ENCODE measurements at regions not wholly inside any gene's neighbourhood (a gene's known extent, or its start where the extent isn't known, plus 50 kb on each side); places are given as distances from the start of the nearest gene placed in this dataset.
"Not testable (repeated sequence)": the region's sequence is repeated elsewhere in the genome, so short reads cannot be mapped to it uniquely, and the experiment has no call there.

DNA sequence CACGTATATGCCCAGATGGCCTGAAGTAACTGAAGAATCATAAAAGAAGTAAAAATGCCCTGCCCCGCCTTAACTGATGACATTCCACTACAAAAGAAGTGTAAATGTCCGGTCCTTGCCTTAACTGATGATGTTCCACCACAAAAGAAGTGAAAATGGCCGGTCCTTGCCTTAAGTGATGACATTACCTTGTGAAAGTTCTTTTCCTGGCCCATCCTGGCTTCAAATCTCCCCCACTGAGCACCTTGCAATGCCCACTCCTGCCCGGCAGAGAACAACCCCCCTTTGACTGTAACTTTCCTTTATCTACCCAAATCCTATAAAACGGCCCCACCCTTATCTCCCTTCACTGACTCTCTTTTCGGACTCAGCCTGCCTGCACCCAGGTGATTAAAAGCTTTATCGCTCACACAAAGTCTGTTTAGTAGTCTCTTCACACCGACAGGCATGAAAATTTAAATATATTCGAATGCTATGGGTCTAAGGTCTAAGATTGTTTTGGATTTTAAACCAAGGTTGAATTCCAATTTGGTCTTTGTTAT lies 329.3 kb upstream of the POT1 start:
- H3K4me2 ChIP-seq (ENCODE audit: unreplicated experiment); DNase-seq; H3K4me1 ChIP-seq (ENCODE audit: insufficient read depth); H3K9me3 ChIP-seq (ENCODE audit: low read depth); in situ Hi-C loops (cut with MboI); H3F3A ChIP-seq (ENCODE audit: insufficient read depth); H3K36me3 ChIP-seq (ENCODE audit: low read depth); H3K79me2 ChIP-seq (ENCODE audit: insufficient read depth); H4K20me1 ChIP-seq (ENCODE audit: insufficient read depth); H3K4me3 ChIP-seq; H2AFZ ChIP-seq; H3K9ac ChIP-seq; H3K27me3 ChIP-seq (replicated peaks; ENCODE audit: insufficient read depth); H3K9me2 ChIP-seq (ENCODE audit: insufficient read depth); H3K27ac ChIP-seq: not testable (repeated sequence)
- 11 to 12% methylated on average over 10 of the region's 10 CpGs for WGBS, 2 experiments (ENCODE audit: low coverage in 1 of 2, low lambda C conversion rate in 2 of 2, missing lambda C conversion rate in 2 of 2)

DNA sequence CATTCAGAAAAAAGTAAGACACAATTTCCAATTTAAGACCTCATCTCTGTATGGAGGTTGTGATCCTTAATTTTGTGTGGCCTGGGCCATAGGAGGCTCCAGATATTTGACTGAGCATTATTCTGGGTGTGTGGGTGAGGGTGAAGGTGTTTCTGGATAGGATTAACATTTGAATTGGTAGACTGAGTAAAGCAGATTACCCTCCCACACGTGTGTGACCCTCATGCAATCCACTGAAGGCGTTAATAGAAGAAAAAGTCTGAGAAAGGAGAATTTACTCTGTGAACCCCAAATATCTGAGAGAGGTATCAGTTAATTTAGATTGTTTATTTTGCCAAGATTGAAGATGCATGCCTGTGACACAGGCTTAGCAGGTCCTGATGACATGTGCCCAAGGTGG lies 328.0 kb upstream of the POT1 start:
- DNase-seq, result no peak
- Histone ChIP-seq H3K4me1 (ENCODE audit: insufficient read depth) (no peaks in the 10 kb centered on the region), H4K20me1 (ENCODE audit: insufficient read depth) (no peaks in the 10 kb centered on the region), H3K36me3 (ENCODE audit: low read depth) (no peaks in the 10 kb centered on the region), H3K9ac (no peak overlapping the region), H3K27me3 (replicated peaks; ENCODE audit: insufficient read depth) (no peaks in the 10 kb centered on the region), H3F3A (ENCODE audit: insufficient read depth) (no peaks in the 10 kb centered on the region), H3K4me3 (no peak overlapping the region), H3K27ac (no peak overlapping the region), H3K79me2 (ENCODE audit: insufficient read depth) (no peaks in the 10 kb centered on the region), H3K4me2 (ENCODE audit: unreplicated experiment) (no peak overlapping the region), H3K9me3 (ENCODE audit: low read depth) (no peaks in the 10 kb centered on the region), H2AFZ (no peak overlapping the region), H3K9me2 (ENCODE audit: insufficient read depth) (no peaks in the 10 kb centered on the region)
- in situ Hi-C loops (cut with MboI), result no loop called here
- no peak for TF ChIP-seq EZH2phosphoT487 (IDR thresholded peaks at IDR 0.05; ENCODE audit: insufficient read depth, low read depth)
- no peak for TF ChIP-seq EZH2 (IDR thresholded peaks at IDR 0.05; ENCODE audit: insufficient read depth, poor library complexity, severe bottlenecking)
- 4 to 7% methylated on average over 2 of the region's 2 CpGs for WGBS, 2 experiments (ENCODE audit: low coverage in 1 of 2, low lambda C conversion rate in 2 of 2, missing lambda C conversion rate in 2 of 2)

DNA sequence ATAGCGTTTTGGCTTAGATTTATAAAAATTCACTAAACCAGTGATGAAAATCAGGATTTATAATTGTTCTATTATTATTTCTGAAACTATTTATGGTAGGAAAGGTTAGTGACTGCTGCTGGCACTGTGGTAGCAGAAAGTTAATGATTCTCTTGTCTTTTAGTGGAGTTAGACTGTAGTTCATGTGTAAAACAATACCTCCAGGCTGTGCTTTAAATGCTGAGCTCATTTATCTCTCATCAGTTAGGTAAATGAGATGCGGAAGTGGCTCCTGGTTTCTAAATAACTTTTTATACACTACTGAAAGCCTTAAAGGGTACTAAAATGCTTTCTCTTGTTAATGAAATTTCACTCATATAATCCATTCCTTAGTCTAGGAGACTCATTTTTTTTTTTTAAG lies 326.8 kb upstream of the POT1 start:
- Histone ChIP-seq H3K9ac (no peak overlapping the region), H3F3A (ENCODE audit: insufficient read depth) (no peaks in the 10 kb centered on the region), H3K79me2 (ENCODE audit: insufficient read depth) (no peaks in the 10 kb centered on the region), H3K36me3 (ENCODE audit: low read depth) (no peaks in the 10 kb centered on the region), H4K20me1 (ENCODE audit: insufficient read depth) (no peaks in the 10 kb centered on the region), H3K27ac (no peak overlapping the region), H3K4me2 (ENCODE audit: unreplicated experiment) (no peak overlapping the region), H3K9me3 (ENCODE audit: low read depth) (no peaks in the 10 kb centered on the region), H3K4me1 (ENCODE audit: insufficient read depth) (no peaks in the 10 kb centered on the region), H3K4me3 (no peak overlapping the region), H3K27me3 (replicated peaks; ENCODE audit: insufficient read depth) (no peaks in the 10 kb centered on the region), H2AFZ (no peak overlapping the region), H3K9me2 (ENCODE audit: insufficient read depth) (no peaks in the 10 kb centered on the region)
- DNase-seq, result no peak
- in situ Hi-C loops (cut with MboI), result no loop called here
- WGBS, 2 experiments (ENCODE audit: low coverage in 1 of 2, low lambda C conversion rate in 2 of 2, missing lambda C conversion rate in 2 of 2), result 10 to 12% methylated on average over 2 of the region's 2 CpGs
- TF ChIP-seq EZH2phosphoT487 (IDR thresholded peaks at IDR 0.05; ENCODE audit: insufficient read depth, low read depth) (no peak), EZH2 (IDR thresholded peaks at IDR 0.05; ENCODE audit: insufficient read depth, poor library complexity, severe bottlenecking) (no peak)

DNA sequence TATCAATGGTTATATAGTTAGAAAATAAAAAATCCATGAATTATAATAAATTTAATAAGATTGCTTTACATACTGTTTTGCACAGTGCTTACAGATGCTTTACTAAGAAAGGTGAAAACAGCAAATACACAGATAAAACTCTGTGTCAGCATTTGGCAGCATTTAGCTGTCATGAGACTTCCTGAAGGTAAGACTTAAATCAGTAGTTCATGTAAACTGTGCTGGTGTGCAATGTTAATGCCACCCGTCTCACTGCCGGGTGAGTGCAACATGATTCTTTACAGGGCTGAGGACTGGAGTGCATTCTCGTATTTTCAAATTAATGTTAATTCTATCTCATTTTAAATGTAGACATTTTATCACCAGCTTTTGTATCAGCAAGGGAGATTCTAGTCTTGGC lies 326.2 kb upstream of the POT1 start:
- Histone ChIP-seq H3K4me2 (ENCODE audit: unreplicated experiment) (no peak overlapping the region), H3K36me3 (ENCODE audit: low read depth) (no peaks in the 10 kb centered on the region), H4K20me1 (ENCODE audit: insufficient read depth) (no peaks in the 10 kb centered on the region), H3K79me2 (ENCODE audit: insufficient read depth) (no peaks in the 10 kb centered on the region), H3K4me1 (ENCODE audit: insufficient read depth) (no peaks in the 10 kb centered on the region), H2AFZ (no peak overlapping the region), H3K27ac (no peak overlapping the region), H3K9ac (no peak overlapping the region), H3K27me3 (replicated peaks; ENCODE audit: insufficient read depth) (no peaks in the 10 kb centered on the region), H3F3A (ENCODE audit: insufficient read depth) (no peaks in the 10 kb centered on the region), H3K4me3 (no peak overlapping the region), H3K9me2 (ENCODE audit: insufficient read depth) (no peaks in the 10 kb centered on the region), H3K9me3 (ENCODE audit: low read depth) (no peaks in the 10 kb centered on the region)
- DNase-seq, result no peak
- no peak for TF ChIP-seq EZH2phosphoT487 (IDR thresholded peaks at IDR 0.05; ENCODE audit: insufficient read depth, low read depth)
- TF ChIP-seq EZH2 (IDR thresholded peaks at IDR 0.05; ENCODE audit: insufficient read depth, poor library complexity, severe bottlenecking), result no peak
- WGBS, 2 experiments (ENCODE audit: low coverage in 1 of 2, low lambda C conversion rate in 2 of 2, missing lambda C conversion rate in 2 of 2), result 9 to 14% methylated on average over 3 of the region's 3 CpGs
- in situ Hi-C loops (cut with MboI), result no loop called here

DNA sequence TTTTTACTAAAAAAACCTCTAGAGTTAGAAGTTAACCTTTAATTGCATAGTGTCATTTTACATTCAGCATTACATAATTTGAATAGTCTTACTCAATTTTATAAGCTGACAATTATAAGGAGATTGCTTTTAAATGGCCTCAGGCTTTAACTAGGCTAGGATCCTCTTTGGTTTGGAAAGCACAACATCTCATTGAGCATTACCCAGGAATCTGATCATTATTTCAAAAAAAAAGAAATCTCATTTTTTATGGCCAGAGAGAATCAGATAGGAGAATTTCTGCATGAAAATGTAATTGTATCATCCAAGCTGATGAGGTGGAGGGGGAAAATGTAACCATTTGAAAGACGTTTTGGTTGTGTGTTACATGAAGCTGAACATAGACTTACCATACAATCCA lies 324.9 kb upstream of the POT1 start:
- no peaks in the 10 kb centered on the region for H3K9me2 ChIP-seq (ENCODE audit: insufficient read depth)
- no peak overlapping the region for H3K4me3 ChIP-seq
- H3K27me3 ChIP-seq (replicated peaks; ENCODE audit: insufficient read depth), result no peaks in the 10 kb centered on the region
- WGBS, 2 experiments (ENCODE audit: low coverage in 1 of 2, low lambda C conversion rate in 2 of 2, missing lambda C conversion rate in 2 of 2), result 0 to 4% methylated on average over 1 of the region's 1 CpG
- H3K36me3 ChIP-seq (ENCODE audit: low read depth), result no peaks in the 10 kb centered on the region
- no peaks in the 10 kb centered on the region for H4K20me1 ChIP-seq (ENCODE audit: insufficient read depth)
- H3K4me2 ChIP-seq (ENCODE audit: unreplicated experiment), result no peak overlapping the region
- no peak for DNase-seq
- no peak overlapping the region for H3K27ac ChIP-seq
- TF ChIP-seq EZH2phosphoT487 (IDR thresholded peaks at IDR 0.05; ENCODE audit: insufficient read depth, low read depth) (no peak), EZH2 (IDR thresholded peaks at IDR 0.05; ENCODE audit: insufficient read depth, poor library complexity, severe bottlenecking) (no peak)
- H2AFZ ChIP-seq, result no peak overlapping the region
- H3K4me1 ChIP-seq (ENCODE audit: insufficient read depth), result no peaks in the 10 kb centered on the region
- no peaks in the 10 kb centered on the region for H3K9me3 ChIP-seq (ENCODE audit: low read depth)
- in situ Hi-C loops (cut with MboI), result no loop called here
- H3F3A ChIP-seq (ENCODE audit: insufficient read depth), result no peaks in the 10 kb centered on the region
- H3K79me2 ChIP-seq (ENCODE audit: insufficient read depth), result no peaks in the 10 kb centered on the region
- no peak overlapping the region for H3K9ac ChIP-seq
